AG04450 (cell line): ENCODE measurements at regions not wholly inside any gene's neighbourhood (a gene's known extent, or its start where the extent isn't known, plus 50 kb on each side); places are given as distances from the start of the nearest gene placed in this dataset.

Source experiments
- CTCF ChIA-PET: fragments of 300-600, 350-600 bp; formaldehyde crosslinking; extraction: SDS; loops from one replicate; lab custom pipeline; 2022; ENCODE audit warnings: antibody characterized with exemption, inconsistent platforms; lab: Charles Lee
- POLR2A ChIA-PET: fragments of 350-600 bp; formaldehyde crosslinking; extraction: SDS; loops from one replicate; lab custom pipeline; 2021; ENCODE audit warnings: antibody characterized with exemption, inconsistent platforms; lab: Yijun Ruan, JAX
- DNase-seq: peaks from one replicate; pipeline ENCODE4 v3.0.0-alpha.2; 2011; ENCODE audit warnings: low read depth, low spot score
- H3K27ac ChIP-seq: one replicate; pipeline ENCODE4 v1.5.1; 2012; ENCODE audit warnings: low read depth, low read length, control low read depth
- H3K27me3 ChIP-seq: one replicate; pipeline ENCODE4 v1.6.0; 2012; ENCODE audit warnings: low read length; ENCODE audit not compliant: control insufficient read depth, insufficient read depth
- H3K4me3 ChIP-seq: 2 replicates; pipeline ENCODE4 v1.5.1; 2011; ENCODE audit warnings: mild to moderate bottlenecking, low read depth, low read length, control low read depth
- H3K9me3 ChIP-seq: 2 replicates; pipeline ENCODE4 v1.5.1; 2012; ENCODE audit warnings: low read length; ENCODE audit not compliant: control insufficient read depth, insufficient read depth
- CTCF ChIP-seq: IDR thresholded peaks from 2 replicates; pipeline ENCODE4 v1.5.1; 2011; ENCODE audit warnings: low read depth, low read length, control low read depth, inconsistent platforms

GRCh38 chr3:127461286-127461910 lies 129.1 kb downstream of the TPRA1 start:
- CTCF ChIA-PET: interaction anchor here (1.0 kb wide), 1 partner anchor 939 kb away, joined by 5 read pairs; no protein-coding TSS in a partner anchor

GRCh38 chr3:127459891-127460290 lies 130.6 kb downstream of the TPRA1 start:
- TF ChIP-seq CTCF: no peak
- H3K4me3 ChIP-seq: no peak overlapping the region
- POLR2A ChIA-PET: no interaction called here
- no peak overlapping the region for H3K27ac ChIP-seq
- no peak for DNase-seq
- H3K9me3 ChIP-seq: peaks cover 3% of the 10 kb centered on the region; the same call in 1 of the 2 replicates
- peaks cover 20% of the 10 kb centered on the region for H3K27me3 ChIP-seq
- CTCF ChIA-PET: no interaction called here

More at GRCh38 chr3:127461286-127461910, 129.1 kb downstream of the TPRA1 start:
- no peak for TF ChIP-seq CTCF
- Histone ChIP-seq H3K9me3 (peaks cover 3% of the 10 kb centered on the region; the same call in 1 of the 2 replicates), H3K27ac (no peak overlapping the region), H3K27me3 (peaks cover 16% of the 10 kb centered on the region), H3K4me3 (no peak overlapping the region)
- POLR2A ChIA-PET: no interaction called here
- DNase-seq: no peak

- CTCF ChIA-PET: no interaction called here
- Histone ChIP-seq H3K9me3 (peaks cover 3% of the 10 kb centered on the region; the same call in 1 of the 2 replicates), H3K4me3 (no peak overlapping the region), H3K27me3 (peaks cover 25% of the 10 kb centered on the region), H3K27ac (no peak overlapping the region)
- POLR2A ChIA-PET: interaction anchor here (0.7 kb wide), 1 partner anchor 948 kb away, joined by 3 read pairs; no protein-coding TSS in a partner anchor
- DNase-seq: no peak
- no peak for TF ChIP-seq CTCF
Measured at GRCh38 chr3:127458696-127459604, 131.6 kb downstream of the TPRA1 start.

GRCh38 chr3:127457546-127458145 lies 132.9 kb downstream of the TPRA1 start:
- Histone ChIP-seq H3K4me3 (no peak overlapping the region), H3K9me3 (peaks cover 3% of the 10 kb centered on the region; the same call in 1 of the 2 replicates), H3K27ac (no peak overlapping the region), H3K27me3 (peaks cover 35% of the 10 kb centered on the region)
- no peak for TF ChIP-seq CTCF
- POLR2A ChIA-PET: no interaction called here
- CTCF ChIA-PET: interaction anchor here (0.9 to 2.7 kb wide), 3 partner anchors 83 to 935 kb away, joined by 4 to 20 read pairs (median 6); no protein-coding TSS in a partner anchor
- DNase-seq: no peak
